Stimulated activated naive CD4-positive, alpha-beta T cell (primary cell): ENCODE measurements at regions not wholly inside any gene's neighbourhood (a gene's known extent, or its start where the extent isn't known, plus 50 kb on each side); places are given as distances from the start of the nearest gene placed in this dataset.

Source experiments
- DNase-seq, 6 experiments: peaks; one replicate each; lab custom pipeline; 2025; lab: John Stamatoyannopoulos, UW

GRCh38 chr2:13536941-13537340, 820.2 kb downstream of the TRIB2 start:
- no peak for DNase-seq

DNA sequence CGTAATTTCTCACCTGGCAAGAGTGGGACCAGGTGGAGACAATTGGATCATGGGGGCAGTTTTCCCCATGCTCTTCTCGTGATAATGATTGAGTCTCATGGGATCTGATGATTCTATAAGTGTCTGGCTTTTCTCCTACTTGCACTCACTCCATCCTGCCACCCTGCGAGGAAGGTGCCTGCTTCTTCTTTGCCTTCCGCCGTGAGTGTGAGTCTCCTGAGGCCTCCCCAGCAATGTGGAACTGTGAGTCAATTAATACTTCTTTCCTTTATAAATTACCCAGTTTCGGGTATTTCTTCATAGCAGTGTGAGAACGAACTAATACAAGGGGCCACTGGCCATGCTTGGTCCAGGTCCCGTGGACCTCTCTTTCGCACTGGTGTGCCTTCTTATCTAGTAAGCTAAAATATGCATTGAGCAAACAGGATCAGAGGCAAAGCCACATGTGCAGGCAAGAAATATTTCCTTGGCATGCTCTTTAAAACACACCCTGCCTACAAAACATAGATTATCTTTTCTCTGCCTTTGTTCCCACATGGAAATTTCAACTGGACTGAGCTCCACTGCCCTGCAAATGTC, 821.1 kb downstream of the TRIB2 start:
- DNase-seq, result no peak

GRCh38 chr2:13539296-13539695, 822.6 kb downstream of the TRIB2 start:
- no peak for DNase-seq

DNA sequence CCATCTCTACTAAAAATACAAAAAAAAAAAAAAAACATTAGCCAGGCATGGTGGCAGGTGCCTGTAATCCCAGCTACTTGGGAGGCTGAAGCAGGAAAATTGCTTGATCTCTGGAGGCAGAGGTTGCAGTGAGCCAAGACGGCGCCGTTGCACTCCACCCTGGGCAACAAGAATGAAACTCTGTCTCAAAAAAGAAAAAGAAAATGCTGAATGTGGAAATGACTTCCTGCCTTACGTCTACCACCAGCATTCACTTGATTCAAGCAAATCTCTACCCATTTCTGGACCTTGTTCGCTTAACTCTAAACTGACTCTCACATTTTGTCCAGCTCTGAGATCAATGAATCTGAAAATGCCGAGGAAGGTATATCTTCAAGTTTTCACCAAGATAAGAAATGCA, 825.3 kb downstream of the TRIB2 start:
- DNase-seq, result no peak

DNA sequence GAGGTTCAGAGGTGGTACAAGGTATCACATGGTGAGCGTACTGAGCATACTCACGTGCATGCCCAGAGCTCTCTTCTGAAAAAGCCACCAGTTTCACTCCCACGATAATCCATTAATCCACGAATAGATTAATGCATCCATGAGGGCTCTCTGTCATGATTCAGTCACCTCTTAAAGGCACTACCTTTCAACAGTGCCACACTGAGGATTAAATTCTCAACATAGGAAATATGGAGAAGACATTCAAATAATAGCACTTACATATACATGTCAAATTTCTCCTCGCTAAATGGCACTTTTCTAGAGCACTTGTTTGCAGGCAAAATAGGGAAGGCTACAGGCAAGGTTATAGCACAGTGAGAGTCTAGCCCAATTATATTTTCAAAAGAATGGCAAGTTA, 825.9 kb downstream of the TRIB2 start:
- DNase-seq, result no peak

- no peak for DNase-seq
Measured at GRCh38 chr2:13543550-13543949, 826.8 kb downstream of the TRIB2 start.

DNA sequence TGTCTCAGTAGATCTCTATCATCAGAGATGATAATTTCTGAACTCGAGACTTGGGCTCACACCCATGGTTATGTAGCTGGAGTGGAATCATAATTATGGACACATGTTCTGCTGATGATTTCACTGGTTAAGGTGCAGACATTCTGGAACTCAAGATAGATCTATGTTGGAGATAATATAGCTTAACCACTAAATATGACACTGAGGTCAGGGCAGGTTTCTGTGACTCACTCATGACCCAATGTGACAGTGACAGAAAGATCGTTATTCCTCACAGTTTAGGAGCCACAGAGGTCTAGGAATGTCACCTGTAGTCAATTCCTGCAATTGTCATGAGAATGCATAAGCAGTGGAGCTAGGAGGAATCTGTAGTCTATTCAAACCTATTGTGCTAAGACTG, 828.6 kb downstream of the TRIB2 start:
- no peak for DNase-seq

DNA sequence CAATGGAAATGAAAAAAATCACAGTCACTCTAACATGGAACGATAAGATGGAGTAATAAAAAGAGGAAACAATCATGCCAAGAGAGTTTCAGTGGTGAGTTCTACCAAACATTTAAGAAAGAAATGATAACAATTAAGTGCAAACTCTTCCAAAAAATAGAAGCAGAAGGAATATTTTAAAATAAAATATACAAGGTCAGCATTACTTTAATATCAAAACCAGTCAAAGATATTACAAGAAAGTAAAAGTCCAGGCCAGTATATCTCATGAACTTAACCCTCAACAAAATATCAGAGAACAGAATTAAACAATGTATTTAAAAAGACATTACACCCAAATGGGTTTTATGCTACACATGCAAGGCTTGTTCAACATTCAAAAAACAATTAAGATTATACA, 829.4 kb downstream of the TRIB2 start:
- DNase-seq, result no peak

DNA sequence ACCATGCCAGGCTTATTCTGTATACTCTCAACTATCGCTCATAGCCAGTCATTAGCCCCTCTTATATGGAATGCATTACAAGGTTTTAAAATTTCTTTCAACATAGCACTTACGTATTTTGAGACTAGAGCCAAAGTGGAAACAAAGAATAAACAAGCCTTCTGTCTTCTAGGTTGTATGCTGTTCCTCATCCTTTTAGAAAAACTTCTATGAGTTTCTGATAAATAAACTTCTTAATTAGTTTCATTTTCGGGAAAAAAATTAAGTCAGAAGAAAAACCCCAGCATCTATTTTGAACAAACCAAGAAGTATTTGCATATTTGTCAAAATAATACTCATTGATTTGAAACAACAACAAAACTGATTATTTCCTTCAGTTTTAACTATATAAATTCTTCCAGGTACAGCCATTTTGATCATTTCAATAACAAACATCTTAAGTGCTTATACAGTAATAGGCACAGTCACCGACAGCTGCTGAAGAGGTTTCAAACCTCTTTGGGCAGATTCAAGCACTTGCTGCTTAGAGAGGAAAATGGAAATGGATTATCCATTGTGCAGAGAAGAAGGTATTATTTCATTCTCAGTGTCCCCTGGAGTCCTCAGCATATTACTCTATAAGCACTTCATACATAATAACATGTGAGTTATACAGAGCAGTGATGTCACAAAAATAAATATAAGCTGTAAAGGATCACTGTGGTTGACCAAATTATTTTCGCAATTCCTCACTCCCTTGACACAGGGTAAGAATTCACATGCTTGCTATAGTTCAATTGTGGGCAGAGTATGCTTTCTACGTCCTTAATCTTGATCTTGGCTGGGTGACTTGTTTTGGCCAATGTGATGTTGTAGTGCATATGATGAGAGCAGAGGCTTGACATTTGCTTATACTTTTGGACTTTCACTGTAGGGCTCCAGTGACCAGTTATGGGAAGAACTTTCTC, 833.8 kb downstream of the TRIB2 start:
- no peak for DNase-seq

- DNase-seq, result no peak
Measured at GRCh38 chr2:13558368-13558767, 841.6 kb downstream of the TRIB2 start.

DNA sequence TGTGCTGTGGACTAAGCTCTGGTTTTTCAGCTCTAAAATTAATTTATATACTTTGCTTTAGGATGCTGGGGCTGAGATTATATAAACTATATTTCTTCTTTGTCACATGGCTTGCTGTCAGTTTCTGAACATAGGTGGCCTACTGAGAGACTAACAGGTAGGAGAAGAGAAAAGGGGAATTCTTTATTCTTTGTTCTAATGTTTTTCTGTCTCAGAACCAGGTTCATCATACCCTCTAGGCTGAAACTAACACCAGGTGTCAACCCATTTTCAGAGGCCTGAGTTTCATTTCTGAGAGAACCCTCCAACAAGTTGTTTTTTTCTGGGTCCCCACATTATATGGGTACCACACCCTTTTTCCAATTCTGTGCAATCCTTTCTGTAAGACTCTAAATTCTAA, 843.6 kb downstream of the TRIB2 start:
- no peak for DNase-seq

DNA sequence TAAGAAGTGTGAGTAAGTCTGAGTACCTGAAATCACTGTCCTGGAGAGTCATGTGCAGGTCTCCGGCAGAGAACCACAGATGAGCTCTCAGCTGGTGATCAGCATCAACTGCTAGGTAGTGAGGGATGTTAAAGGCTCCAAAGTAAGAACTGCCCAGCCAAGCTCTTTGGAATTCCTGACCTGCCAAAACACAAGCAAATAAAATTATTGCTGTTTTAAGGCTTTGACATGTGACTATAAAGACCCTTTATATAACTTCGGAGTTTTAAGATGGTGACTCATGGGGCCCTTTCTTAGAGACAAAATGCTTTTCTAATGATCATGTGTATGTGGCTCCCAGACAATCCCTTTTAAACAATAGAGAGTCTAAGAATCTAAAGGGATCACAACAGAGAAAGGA, 855.7 kb downstream of the TRIB2 start:
- no peak for DNase-seq

DNA sequence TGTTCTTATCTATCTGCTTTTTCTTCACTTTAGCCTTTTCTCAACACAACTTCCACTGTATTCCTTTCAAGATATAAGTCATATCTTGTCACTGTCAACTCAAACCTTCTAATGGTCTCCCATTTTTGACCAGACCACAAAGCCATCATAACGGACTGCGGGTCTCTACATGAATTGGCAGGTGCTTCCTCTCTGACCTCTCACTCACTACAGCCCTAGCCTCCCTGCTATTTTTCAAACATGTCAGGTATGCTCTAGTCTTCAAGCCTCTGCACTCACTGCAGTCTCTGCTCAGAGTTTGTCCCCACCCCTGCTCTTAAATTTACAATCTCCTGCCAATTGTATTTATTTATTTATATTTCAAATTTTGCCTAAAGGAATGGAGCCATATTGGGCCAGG, 858.1 kb downstream of the TRIB2 start:
- DNase-seq, result no peak

GRCh38 chr2:13576406-13577036, 859.8 kb downstream of the TRIB2 start:
- DNase-seq, result no peak

DNA sequence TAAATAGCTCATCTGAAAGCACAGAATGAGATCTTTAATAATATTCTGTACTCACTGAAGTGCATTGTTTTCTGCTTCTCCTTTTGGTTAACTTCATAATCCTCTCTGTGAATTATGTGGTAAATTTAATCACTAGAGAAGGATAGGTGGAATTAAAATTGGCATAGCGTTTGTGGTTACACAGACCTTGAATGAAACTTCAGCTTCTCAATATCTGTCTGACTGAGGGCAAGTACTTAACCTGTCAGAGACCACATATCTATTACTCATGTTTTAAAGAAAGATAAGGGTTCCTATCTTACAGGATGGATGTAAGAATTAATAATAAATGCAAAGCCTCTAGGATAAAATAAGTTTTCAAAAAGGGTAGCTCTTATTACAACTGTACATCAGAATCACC, 861.8 kb downstream of the TRIB2 start:
- DNase-seq, result no peak

- DNase-seq, result no peak
Measured at GRCh38 chr2:13581471-13581870, 864.7 kb downstream of the TRIB2 start.

DNA sequence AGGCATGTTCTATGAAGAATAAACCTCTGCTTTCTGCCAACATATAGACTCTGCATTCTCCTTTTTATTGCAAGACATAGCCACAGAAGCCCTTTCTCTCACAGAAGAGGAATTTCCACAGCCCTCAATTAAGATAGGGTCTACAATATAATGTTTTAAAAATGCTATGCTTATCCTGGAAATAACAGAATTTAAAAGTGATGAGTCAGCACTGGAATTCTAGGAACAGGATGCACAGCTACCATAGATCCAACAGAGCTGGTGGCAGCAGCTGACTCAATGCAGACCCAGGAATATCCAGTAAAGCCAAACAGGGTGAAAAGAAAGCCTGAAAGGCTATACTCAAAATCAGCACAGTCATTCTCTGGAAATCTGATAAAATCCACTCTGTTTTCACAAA, 866.9 kb downstream of the TRIB2 start:
- DNase-seq, result no peak

DNA sequence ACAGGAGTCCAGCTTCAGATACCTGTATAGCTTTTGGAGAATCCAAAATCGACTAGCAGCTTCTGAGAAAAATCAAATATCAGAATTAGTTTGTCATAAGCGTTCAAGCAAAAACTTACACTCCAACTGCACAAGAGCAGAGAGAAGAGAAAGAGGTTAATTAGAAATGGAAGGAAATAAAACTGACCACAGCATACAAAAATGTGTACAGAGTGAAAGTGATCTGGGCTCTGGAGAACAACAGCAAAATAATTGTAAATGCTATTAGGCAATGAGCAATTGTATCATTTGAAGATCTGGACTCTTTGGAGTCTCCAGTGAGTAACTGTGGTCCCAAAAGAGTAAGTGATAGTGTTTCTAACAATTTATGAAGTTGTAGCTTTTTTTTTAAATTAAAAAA, 867.3 kb downstream of the TRIB2 start:
- DNase-seq, result no peak

DNA sequence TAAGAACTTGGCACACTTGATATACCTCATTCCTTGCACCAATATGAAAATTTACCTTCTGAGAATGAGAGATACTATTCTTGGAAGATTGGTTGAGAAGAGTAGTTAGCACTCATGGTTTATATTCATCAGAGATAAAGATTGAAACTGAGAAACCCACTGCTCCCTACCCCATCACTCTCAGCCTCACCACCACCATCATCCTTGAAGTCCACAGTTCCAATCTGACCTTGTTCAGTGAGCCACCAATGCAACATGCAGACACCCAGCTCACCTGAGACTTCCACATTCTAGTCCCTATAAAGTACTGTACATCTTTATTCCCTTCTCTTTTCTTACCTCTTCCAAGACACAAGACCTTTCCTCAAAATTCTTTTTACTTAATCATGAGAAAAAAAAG, 869.0 kb downstream of the TRIB2 start:
- no peak for DNase-seq

DNA sequence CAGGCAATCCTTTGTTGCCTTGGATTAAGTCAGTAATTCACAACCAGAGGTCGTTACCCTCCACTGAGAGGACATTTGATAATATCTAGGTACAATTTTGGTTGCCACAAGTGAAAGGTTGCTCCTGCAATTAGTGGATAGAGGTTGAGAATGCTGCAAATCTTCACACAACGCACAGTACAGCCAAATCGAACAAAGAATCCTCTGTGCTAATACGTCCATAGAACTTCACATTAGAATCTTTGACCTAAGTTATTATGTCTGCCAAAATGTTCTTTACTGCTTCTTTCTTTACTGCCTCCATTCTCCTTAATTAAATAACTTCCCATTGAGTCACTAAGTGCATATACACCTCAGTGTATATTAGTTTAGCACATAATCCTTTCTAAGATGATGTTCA, 879.5 kb downstream of the TRIB2 start:
- no peak for DNase-seq

- no peak for DNase-seq
Measured at GRCh38 chr2:13597176-13597575, 880.4 kb downstream of the TRIB2 start.

DNA sequence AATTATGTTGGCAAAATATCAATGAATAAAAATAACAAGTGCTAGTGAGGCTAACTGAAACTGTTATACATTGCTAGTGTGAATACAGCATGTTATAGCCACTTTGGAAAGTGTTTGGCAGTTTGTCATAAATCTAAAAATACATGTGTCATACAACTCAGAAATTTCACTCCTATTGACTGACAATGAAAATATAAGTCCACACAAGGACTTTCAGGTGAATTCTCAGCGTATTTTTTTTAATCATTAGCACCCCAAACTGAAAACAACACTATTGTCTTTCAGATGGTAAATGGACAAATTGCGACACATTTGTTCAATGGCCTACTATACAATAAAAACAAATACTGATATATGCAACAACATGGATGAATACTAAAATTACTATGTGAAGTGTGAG, 884.8 kb downstream of the TRIB2 start:
- DNase-seq, result no peak

- no peak for DNase-seq
Measured at GRCh38 chr2:13604951-13605661, 888.4 kb downstream of the TRIB2 start.
